GM23248 (cell line): ENCODE measurements at regions not wholly inside any gene's neighbourhood (a gene's known extent, or its start where the extent isn't known, plus 50 kb on each side); places are given as distances from the start of the nearest gene placed in this dataset.
"Not testable (repeated sequence)": the region's sequence is repeated elsewhere in the genome, so short reads cannot be mapped to it uniquely, and the experiment has no call there.

ENCODE experiments used
- EZH2 ChIP-seq: fragments of 200-600 bp; sonication (generic); IDR thresholded peaks from 2 replicates; pipeline ENCODE4 v1.6.1; 2018; ENCODE audit warnings: antibody characterized with exemption, mild to moderate bottlenecking; ENCODE audit not compliant: insufficient read depth, poor library complexity, severe bottlenecking
- EZH2phosphoT487 ChIP-seq: fragments of 200-600 bp; sonication (generic); IDR thresholded peaks from 2 replicates; pipeline ENCODE4 v1.6.1; 2018; ENCODE audit warnings: antibody characterized with exemption, moderate library complexity, mild to moderate bottlenecking, low read depth; ENCODE audit not compliant: insufficient read depth

DNA sequence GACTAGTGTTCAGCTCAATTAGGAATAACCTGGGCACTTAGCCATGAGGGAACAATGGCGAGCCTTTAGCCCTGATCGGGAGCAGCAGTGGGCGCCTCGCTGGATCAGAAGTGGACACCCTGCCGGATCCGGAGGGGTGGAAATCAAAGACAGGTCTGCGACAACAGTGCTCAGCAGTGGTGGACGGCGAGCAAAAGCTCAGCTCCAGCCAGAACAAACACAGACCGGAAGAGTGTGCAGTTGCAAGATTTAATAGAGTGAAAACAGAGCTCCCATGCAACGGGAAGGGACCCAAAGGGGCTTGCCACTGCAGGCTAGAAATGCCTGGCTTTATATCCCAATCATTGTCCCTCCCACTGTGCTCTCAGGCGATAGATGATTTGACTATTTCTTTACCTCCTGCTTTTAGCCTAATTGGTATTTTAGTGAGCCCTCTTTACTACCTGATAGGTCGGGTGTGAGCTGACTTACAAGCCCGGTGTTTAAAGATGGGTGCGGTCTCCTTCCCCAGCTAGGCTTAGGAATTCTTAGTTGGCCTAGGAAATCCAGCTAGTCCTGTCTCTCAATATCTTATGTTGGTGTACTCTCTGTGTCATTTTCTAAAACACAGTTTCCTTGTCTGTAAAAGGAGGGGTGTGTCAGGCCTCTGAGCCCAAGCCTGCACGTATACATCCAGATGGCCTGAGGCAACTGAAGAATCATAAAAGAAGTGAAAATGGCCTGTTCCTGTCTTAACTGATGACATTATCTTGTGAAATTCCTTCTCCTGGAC, 1258.8 kb upstream of the TENM4 start:
- not testable (repeated sequence) for TF ChIP-seq EZH2, EZH2phosphoT487
